Testis (tissue), 2 donors: ENCODE measurements at regions not wholly inside any gene's neighbourhood (a gene's known extent, or its start where the extent isn't known, plus 50 kb on each side); places are given as distances from the start of the nearest gene placed in this dataset.

Experiments
- CTCF ChIP-seq, 3 experiments: fragments of 450-650 bp in 2 of 3; fragments of 200-600 bp in 1 of 3; sonication (generic) in 1 of 3; IDR thresholded peaks; one replicate each; pipeline ENCODE4 v1.5.1; 2016 to 2019; ENCODE audit warnings: antibody characterized with exemption in 3 of 3, mild to moderate bottlenecking in 2 of 3, moderate library complexity in 1 of 3
- POLR2A ChIP-seq: fragments of 450-650 bp; IDR thresholded peaks from one replicate; pipeline ENCODE4 v1.6.1; 2017; ENCODE audit warnings: antibody characterized with exemption, mild to moderate bottlenecking, moderate library complexity

GRCh38 chr6:138692058-138692977, 81.3 kb upstream of the CCDC28A start:
- TF ChIP-seq CTCF (IDR thresholded peaks at IDR 0.05) (peak; percentile 39 to 73 (median 54)), POLR2A (no peak)
